ENCODE measurements at regions not wholly inside any gene's neighbourhood (a gene's known extent, or its start where the extent isn't known, plus 50 kb on each side); places are given as distances from the start of the nearest gene placed in this dataset.
A peak's percentile ranks its signal among the peaks of the same experiment; 100 is the strongest.
"Not testable (repeated sequence)": the region's sequence is repeated elsewhere in the genome, so short reads cannot be mapped to it uniquely, and the experiment has no call there.

DNA sequence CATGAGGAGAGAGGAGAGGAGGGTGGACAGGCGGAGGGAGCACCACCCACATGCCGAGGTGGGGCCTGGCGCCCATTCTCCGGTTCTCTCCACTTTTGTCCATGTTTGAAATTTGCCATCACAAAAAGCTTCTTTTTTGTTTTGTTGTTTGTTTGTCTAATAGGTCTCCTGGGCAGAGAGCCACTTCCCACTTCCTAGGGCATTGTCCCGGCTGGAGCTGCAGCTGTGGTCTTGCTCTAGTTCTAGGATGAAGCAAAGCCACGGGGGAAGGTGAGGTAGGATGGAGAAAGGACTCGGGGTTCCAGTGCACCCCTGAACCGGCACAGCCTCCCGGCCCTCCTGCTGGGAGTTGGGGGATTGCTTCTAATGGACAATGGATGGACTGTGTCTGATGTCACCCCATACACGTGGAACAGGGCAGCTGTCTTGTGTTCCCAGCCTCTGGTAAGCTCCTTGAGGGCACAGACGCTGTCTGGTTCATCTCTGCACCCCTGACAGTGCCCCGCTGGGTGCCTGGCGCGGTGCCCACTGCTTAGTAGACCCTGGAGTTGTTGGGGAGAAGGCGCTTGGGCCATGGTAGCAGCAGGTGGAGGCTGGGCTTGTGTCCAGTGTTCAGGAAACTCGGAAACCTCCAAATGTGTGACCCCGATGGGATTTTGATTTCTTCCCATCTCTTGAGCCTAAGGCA lies 278.4 kb downstream of the NDUFA10 start:
- no peak for DNase-seq

DNA sequence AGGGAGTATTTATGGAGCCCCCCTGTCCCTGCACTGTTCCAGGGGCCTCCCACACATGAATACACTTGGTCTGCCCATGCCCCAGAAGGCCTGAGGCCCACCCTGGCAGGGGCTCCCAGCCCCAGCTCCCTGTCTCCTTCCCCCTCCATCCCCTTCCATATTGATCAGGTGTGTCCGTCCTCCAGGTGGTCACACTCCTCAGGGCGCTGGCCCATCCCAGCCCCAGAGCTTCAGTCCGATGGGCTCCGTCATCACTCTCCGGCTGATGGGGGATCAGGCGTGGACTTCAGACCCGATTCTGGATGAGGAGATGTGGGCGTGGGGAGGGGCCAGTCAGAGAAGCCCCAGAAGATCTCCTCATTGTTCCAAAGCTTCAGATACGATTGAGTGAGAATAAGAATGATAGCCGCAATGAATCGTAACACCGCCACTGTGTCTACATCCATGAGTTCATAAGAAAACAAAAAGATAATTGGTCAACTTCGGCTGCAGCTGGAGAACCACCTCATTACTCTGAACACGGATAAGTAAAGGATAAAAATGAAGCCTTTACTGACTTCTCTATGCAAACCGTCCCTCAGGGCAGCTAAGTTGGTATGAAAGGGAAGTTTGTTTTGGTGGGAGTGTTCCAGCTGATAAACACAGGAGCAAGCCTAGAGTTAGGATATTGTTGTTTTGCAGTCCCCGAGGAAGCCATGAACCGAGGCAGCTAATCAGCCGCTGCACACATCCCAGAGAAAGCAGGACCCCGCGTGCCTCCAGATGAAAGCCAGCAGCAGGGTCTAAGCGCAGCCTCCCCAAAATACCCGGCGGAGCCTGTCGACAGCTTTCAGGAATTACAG lies 279.5 kb downstream of the NDUFA10 start:
- peak; percentile 33 for DNase-seq

DNA sequence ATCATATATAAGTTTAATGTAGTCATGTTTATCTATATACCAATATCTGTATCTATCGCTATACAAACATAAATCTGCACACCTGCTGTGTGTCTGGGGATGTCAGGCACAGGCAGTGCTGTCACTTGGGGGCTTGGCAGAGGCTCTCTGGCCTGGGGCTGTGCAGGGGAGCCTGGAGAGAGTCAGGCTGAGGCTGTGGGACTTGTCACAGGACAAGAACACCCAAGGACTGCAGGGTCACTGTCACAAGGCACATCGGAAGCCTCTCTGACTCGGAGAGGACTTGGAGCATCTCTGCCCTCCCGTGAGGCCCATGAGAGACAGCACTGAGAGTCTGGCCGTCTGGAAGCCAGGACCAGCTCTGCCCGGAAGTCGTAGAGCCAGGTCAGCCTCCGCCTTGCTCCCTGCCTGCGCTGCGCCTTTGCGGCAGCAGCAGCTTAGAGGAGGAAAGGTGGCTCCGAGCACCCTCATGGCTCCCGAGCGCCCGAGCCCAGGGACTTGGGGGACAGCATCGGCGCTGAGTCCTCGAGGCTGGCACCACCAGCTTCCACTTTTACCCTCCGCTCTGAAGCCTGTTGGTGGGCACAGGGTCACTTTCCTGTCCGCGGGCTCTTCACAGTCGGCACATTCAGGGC lies 280.3 kb downstream of the NDUFA10 start:
- DNase-seq, result no peak

DNA sequence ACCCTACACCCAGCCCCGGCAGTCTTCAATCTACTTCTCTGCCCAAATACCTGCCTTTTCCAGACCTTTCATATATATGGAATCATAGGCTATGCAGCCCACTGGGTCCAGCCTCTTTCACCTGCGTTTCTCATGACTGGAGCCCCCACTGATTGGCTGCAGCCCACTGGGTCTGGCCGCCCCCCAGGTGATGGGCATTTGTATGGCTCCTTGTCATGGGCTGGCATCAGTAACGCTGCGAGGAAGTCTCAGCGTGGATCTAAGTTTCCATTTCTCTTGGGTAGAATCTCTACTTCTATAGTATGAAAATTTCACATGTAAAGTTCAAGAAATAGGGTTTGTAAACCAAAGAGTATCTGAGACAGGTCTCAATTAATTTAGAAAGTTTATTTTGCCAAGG lies 281.9 kb downstream of the NDUFA10 start:
- DNase-seq, result no peak

DNA sequence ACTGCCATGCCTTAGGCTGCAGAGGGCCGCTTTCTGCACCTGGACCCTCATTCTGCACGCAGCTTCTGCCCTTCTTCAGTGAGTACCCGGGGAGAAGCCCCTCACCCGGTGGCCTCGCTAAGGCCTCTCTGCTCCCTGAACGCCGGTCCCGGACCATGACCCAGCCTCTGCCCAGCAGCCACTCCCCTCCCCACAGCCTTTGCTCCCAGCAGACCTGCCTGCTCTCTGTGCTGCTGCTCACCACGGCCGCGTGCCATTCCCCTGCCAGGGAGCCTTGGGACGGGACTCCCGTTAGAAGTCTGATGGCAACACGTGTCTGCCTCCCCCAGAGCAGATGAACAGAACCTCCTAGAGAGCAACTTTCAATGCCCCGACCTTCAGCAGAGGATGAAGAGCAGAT lies 282.8 kb downstream of the NDUFA10 start:
- DNase-seq, result no peak

DNA sequence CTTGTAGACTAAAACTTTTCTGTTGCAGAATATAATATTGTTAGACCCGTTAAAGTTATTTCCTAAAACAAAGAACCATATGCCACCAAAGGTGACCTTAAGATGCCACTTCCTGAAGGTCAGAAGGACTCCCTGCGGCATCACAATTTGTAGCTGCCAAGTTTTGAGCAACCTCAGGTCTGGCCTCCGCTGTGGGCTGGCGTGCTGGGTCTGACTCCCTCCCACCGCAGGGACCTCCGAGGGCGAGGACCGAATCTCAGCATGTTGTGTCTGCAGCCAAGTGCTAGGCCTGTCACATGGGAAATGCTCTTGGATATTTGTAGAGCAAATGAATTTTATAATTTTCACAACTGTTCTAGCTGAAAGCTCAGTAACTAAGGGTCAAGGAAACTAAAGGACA lies 285.9 kb downstream of the NDUFA10 start:
- DNase-seq, result no peak

DNA sequence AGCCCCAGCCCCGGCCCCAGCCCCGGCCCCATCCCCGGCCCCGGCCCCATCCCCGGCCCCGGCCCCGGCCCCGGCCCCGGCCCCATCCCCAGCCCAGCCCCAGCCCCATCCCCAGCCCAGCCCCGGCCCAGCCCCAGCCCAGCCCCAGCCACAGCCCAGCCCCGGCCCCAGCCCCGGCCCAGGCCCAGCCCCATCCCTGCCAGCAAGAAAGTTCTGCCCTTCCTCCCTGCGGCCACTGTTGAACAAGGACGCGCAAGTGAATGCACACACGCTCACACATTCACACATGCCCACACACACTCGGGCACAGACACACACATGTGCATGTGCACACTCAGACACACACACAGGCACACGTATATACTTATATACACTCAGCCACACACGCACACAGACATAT lies 287.0 kb downstream of the NDUFA10 start:
- no peak for DNase-seq

DNA sequence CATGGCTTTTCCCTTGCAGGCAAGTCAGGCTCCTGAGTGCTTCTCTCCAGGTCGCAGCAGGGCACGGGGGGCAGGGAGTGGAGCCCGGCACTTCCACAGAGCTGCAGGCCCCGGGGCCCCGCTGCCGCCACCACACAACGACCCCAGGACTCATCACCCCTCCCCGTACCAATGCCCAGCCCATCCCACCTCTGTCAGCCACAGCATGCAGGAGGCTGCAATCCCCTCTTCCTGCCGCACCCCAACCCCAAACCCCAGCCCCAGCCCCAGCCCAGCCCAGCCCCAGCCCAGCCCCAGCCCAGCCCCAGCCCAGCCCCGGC lies 288.0 kb downstream of the NDUFA10 start:
- no peak for DNase-seq

DNA sequence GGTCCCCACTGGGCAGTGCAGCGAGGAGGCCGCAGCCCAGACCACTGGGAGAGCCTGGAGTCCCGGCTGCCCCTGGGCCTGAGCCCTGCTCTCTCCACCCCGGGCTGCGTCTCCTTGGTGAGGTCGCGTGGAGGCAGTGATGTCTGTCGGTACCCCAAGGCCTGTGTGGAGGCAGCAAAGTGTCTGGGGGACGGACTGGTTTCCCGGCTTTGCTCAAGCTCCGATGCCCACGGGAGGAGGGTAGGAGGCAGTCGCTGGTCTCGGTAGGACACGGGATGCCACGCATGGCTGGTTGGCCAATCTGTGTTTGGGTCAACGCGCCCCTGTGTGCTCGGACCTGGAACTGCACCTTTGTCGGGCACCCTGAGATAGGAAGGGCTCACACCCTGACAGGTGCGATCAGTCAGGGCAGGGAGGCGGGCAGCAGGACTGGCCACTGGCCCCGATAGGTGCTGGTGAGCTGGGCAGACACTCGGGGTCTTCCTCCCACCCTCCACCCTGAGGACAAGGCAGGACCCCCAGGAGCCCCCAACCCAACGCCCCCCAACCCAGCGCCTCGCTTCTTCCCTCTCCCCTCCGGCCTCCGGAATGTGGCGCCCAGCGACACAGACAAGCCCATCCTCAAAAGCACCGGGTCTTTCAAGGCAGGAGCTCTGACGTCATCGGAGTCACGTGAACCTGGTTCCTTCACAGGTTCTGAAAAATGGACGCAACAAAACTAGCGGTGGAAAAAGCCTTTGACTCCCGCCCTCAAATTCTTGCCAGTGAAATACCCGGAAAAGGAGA lies 288.6 kb downstream of the NDUFA10 start:
- no peak for DNase-seq

DNA sequence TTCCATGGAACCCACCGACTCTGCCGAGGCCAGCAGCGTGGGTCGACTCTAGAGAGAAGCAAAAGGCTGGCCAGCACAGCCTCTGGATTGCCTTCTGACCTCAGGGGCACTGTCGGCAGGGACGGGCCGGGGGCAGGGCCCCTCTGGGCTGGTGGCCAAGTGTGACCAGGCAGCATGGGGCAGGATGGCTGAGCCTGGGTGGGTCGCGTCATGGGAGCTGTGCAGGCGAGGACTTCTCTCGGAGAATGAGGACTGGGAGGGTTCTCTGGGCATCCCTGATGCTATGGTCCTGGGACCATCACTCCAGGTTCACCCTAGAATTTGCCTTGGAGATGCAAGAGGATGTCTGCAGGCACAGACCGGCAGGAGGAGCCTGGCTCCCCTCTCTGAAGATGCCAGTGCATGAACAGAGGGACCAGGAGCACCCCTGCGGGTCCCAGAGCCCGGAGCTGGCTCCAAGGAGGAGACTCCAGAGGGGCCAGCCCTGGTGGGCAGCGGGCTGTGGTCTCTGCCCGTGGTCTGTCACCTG lies 289.2 kb downstream of the NDUFA10 start:
- DNase-seq, result no peak

DNA sequence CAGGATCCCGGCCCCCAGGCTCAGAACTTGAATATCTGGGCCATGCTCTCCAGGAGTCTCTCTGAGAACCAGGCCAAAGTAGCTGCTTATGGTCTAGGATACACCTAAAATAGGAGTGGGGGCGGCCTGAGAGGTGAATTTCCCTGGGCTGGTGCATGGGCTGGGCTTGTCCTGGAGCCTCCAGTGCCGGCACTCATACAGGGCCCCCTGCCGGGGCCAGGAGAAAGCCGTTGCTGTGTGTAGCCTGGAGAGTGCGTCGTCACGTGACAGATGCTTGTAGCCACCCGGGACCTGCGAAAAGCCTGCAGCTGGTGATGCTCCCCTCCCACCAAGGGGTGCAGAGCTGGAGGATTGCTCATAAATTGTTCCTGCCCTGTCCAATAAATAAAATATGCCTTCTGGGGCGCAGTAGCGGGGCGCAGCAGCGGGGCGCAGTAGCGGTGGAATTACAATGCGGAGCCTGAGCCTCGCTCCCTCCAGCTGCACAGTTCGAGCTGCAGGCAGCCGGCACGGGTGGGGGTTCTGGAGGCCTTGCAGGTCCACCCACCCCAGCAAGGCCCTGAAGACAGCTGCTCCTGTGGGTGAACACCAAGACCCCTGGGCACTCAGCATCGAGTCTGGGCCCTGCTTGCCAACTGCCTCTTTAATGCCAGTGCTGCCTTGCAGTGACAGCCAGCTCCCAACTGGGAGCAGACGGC lies 289.9 kb downstream of the NDUFA10 start:
- DNase-seq, result no peak

DNA sequence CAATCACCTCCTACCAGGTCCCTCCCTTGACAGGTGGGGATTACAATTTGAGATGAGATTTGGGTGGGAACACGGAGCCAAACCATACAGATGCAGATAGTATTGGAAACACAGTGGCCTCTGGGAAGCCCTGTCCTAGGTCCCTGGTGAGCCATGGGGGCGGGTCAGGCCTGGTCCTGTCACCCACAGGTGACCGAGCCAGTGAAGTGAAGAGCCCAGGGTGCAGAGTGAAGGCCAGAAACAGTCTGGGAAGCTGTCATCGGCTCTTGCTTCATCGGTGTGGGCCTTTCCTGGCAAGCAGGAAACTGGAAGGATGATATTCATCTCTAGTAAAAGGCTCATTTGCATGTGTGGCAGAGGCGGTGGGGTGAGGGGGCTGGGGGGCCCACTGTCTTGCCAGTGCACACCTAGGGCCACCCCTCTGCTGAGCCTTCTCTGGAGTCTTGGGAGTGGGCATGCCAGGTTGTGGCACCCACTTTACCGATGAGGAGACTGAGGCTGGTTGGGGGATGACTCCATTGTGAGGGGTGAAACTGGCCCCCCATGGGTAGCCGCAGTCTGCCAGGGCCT lies 290.6 kb downstream of the NDUFA10 start:
- DNase-seq, result no peak

DNA sequence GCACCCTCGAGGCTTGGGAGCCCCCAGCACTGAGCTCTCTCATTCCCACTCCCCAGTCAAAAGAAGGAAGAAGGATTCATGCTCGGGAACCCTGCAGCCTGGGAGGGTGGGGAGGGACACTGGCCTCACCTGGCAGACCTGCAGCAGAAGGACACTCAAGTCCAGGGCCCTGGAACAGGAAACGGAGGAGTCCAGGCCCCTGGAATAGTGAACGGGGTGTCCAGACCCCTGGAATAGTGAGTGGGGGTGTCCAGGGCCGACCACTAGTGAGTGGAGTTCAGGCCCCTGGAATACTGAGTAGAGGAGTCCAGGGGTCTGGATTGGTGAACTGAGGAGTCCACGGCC lies 292.5 kb downstream of the NDUFA10 start:
- DNase-seq, result no peak

DNA sequence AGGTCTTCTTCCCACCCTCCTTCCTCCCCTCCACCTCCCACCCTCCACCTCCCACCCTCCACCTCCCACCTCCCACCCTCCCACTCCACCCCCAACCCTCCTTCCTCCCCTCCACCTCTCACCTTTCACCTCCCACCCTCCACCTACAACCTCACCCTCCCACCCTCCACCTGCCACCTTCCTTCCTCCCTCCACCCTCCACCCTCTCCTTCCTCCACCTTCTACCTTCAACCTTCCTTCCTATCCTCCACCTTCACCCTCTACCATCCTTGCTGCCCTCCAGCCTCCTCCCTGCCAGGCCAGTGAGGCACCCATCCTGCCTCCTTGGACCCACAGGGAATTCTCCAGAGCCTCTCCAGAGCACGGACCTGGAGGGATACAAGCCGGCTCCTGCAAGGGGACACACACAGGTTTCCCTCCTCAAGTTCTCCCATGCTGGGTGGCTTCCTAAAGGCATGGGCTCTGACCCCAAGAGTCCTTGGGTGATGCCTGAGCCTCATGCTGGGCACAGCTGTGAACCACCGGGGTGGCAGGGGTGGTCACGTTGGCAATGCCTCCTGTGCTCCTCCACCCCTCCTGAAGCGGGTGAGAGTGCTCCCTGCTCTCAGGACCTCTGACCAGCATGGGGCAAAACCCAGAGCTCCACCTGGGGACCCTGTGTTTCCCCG lies 293.0 kb downstream of the NDUFA10 start:
- no peak for DNase-seq

DNA sequence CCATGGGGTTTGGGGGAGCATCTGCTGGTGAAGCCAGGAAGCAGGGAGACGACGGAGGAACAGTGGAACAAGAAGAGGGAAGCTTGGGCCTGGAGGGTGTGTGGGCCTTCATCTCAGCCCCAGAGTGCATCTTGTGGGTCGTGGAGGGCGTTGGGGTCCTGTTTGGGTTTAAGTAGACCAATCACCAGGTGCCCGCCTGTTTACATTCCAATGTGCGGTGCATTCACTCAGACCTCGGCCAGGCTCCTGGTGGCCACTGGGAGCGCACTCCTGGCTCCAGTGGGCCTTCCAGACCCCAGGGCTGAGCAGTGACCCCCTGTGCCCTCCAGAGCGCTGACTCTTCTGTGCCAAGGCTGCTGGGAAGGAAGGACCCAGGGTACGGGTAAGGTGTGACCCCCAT lies 293.7 kb downstream of the NDUFA10 start:
- no peak for DNase-seq

DNA sequence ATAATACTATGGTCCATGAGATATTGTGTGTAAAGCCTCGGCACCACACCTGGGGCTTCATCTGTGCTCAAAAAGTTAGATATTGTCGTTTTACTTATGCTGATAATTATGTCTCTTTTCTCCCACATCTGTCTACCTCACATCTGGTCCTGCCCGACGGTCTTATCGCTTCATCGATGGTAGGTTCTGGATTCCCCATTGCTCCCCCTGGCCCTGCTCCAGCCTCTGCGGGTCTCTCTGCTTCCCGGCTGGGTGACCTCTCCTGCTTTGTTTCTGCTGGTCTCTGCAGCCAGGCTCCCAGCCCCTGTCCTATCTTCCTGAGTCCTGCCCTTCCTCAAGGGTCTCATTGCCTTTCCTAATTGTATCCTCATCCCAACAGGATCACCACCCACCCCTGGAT lies 294.2 kb downstream of the NDUFA10 start:
- no peak for DNase-seq

DNA sequence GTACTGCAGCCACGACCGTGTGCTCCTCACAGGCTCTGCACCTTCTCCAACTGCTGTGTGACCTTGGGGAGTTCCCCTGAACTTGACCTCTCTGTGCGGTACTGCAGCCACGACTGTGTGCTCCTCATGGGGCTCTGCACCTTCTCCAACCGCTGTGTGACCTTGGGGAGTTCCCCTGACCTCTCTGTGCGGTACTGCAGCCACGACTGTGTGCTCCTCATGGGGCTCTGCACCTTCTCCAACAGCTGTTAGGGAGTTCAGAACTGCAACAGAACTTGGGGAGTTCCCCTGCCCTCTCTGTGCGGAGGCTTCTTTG lies 294.6 kb downstream of the NDUFA10 start:
- not testable (repeated sequence) for DNase-seq

DNA sequence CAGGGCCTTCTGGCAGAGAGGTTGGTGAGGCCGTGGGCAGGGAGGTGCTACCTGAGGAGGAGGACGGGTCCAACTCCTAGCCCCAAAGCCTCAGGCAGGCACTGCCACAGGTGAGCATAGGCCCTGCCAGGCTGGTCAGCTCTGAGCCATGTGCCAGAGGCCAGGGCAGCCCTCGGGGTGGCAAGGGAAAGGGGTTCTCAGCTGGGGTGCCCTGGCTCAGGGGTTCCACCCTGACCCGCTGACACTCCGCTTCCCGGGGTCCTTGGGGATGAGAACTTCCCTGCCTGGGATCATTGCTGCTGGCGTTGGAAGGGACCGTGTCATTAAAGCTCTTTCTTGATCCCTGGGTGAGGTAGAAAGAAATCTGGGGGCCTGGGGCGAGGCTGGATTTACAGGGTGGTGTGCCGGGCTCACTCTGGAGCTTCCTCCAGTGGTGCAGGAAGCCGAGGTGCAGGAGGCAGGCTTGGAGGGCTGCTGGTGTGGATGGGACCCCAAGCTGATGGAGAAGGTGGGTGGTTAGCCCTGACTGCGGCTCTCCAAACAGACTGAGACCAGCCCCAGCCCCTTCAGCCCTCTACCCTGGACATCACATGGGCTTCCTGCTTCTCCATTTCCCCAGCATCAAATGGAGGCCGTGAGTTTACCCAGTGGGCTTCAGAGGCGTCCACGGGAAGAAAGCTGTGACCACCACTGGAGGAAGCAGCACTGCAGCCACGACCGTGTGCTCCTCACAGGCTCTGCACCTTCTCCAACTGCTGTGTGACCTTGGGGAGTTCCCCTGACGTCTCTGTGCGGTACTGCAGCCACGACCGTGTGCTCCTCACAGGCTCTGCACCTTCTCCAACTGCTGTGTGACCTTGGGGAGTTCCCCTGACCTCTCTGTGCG lies 295.2 kb downstream of the NDUFA10 start:
- no peak for DNase-seq

DNA sequence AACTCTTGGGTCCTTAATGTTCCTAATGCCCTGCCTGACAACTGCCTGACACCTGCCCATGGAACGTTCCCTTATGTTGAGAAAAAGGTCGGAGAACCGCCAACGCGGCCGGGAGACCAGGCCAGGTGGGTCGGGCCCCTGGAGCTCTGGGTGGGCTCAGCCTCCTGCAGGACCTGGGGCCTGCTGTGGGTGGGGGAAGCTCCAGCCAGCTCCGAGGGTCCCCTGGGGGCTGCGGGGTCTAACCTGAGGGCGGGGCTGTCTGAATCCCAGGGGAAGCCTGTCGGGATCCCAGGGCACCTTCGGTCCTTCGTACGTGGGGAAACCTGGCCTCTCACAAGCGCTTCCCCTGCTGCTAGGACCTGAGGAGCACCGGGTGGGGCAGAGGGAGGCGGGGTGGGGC lies 296.0 kb downstream of the NDUFA10 start:
- DNase-seq, result no peak

DNA sequence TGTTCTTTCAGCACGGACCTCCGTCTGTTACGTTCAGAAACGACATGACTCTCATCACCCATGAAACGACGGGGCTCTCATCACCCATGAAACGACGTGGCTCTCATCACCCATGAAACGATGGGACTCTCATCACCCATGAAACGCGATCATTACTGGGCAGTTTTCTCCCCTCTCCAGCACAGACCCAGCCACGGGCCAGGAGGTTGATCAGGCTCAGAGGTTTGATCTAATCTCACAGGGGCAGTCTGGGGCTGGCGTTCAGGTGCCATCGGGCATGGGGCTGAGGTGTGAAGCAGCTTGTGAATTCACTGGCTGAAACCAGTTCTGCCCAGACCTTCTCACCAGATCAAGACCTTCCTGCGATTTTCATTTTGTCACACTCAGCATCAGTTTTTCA lies 296.4 kb downstream of the NDUFA10 start:
- no peak for DNase-seq
